ENCODE measurements at regions not wholly inside any gene's neighbourhood (a gene's known extent, or its start where the extent isn't known, plus 50 kb on each side); places are given as distances from the start of the nearest gene placed in this dataset.

DNA sequence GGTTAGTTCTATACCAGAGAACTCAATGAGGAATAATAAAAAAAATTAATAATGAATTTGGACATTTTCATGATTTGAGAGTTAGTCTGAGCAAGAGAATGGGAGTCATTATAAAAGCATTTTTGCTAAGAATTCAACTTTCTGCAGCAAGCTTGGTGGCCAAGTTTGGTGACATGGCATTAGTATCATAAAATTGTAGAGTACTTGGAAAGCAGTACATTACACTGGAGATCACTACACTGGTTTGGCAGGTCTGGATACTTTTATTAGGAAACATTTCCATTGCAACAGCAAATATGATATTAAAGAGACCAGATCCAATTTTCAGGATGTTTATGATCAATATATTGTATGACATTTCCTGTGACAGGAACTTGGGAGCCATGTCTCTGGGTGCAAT is 249.1 kb upstream of the INTU start:
- no peaks in the 10 kb centered on the region for H3K27me3 ChIP-seq (ENCODE audit: low read depth, low read length)
- no peak overlapping the region for H2AFZ ChIP-seq (ENCODE audit: low read depth, low read length)
- H3K9me3 ChIP-seq (ENCODE audit: insufficient read depth, low read length) = no peaks in the 10 kb centered on the region
- no peak for TF ChIP-seq EZH2phosphoT487 (IDR thresholded peaks at IDR 0.05; ENCODE audit: low read depth)
- TF ChIP-seq, protein P1, sequence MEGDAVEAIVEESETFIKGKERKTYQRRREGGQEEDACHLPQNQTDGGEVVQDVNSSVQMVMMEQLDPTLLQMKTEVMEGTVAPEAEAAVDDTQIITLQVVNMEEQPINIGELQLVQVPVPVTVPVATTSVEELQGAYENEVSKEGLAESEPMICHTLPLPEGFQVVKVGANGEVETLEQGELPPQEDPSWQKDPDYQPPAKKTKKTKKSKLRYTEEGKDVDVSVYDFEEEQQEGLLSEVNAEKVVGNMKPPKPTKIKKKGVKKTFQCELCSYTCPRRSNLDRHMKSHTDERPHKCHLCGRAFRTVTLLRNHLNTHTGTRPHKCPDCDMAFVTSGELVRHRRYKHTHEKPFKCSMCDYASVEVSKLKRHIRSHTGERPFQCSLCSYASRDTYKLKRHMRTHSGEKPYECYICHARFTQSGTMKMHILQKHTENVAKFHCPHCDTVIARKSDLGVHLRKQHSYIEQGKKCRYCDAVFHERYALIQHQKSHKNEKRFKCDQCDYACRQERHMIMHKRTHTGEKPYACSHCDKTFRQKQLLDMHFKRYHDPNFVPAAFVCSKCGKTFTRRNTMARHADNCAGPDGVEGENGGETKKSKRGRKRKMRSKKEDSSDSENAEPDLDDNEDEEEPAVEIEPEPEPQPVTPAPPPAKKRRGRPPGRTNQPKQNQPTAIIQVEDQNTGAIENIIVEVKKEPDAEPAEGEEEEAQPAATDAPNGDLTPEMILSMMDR (IDR thresholded peaks at IDR 0.05; ENCODE audit: low read depth, low read length) = no peak
- H3K4me3 ChIP-seq (ENCODE audit: low read length) = no peak overlapping the region
- no peaks in the 10 kb centered on the region for H3K79me2 ChIP-seq (ENCODE audit: low read length)
- H4K20me1 ChIP-seq (ENCODE audit: insufficient read depth, low read length) = no peaks in the 10 kb centered on the region
- H3K9ac ChIP-seq (ENCODE audit: low read length) = no peak overlapping the region
- H3K36me3 ChIP-seq (replicated peaks; ENCODE audit: low read depth, low read length) = no peaks in the 10 kb centered on the region
- no peaks in the 10 kb centered on the region for H3K4me1 ChIP-seq (ENCODE audit: low read length)
- no peak overlapping the region for H3K4me2 ChIP-seq (ENCODE audit: low read length)
- H3K27ac ChIP-seq (ENCODE audit: low read length) = no peak overlapping the region

DNA sequence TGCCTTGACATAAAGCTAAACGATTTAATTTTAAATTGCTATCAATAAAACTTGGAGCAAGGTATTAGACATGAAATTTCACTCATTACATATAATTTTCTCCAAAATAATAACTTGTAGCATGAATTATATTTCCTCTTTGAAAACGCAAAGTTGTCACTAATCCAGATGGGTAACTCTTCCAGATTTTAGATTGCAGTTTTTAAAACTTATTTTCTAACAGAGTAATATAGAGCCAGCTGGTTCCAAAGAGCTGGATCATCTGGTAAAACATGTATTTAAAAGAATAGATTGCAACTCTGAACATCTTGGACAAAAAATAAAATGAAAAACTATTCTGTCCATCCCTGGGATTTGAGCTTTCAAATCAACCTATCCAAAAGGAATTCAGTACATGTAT is 238.2 kb upstream of the INTU start:
- Histone ChIP-seq H3K27me3 (ENCODE audit: low read depth, low read length) (no peaks in the 10 kb centered on the region), H2AFZ (ENCODE audit: low read depth, low read length) (no peak overlapping the region), H3K9ac (ENCODE audit: low read length) (no peak overlapping the region), H4K20me1 (ENCODE audit: insufficient read depth, low read length) (no peaks in the 10 kb centered on the region), H3K79me2 (ENCODE audit: low read length) (no peaks in the 10 kb centered on the region), H3K4me3 (ENCODE audit: low read length) (no peak overlapping the region), H3K27ac (ENCODE audit: low read length) (no peak overlapping the region), H3K4me1 (ENCODE audit: low read length) (no peaks in the 10 kb centered on the region), H3K9me3 (ENCODE audit: insufficient read depth, low read length) (no peaks in the 10 kb centered on the region), H3K36me3 (replicated peaks; ENCODE audit: low read depth, low read length) (no peaks in the 10 kb centered on the region), H3K4me2 (ENCODE audit: low read length) (no peak overlapping the region)
- TF ChIP-seq, protein P1 (IDR thresholded peaks at IDR 0.05; ENCODE audit: low read depth, low read length) = no peak
- no peak for TF ChIP-seq EZH2phosphoT487 (IDR thresholded peaks at IDR 0.05; ENCODE audit: low read depth)

DNA sequence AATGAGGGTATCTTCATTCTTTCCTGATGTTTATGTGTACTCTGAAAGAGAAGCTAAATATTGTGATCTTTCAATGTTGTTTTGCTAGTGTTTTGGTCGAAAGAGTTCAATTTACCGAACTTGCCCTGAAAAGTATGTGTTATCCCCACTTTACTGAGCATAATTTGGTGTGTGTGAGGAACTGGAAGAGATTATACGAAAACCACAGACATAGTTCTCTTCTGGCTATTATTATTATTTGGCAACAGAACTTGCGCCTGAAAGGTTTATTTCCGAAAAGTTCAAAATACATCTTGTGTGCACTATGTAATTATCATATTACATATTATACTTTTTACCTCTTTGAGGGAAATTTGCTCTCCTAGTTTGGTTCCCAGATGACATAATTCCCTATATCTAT is 232.5 kb upstream of the INTU start:
- Histone ChIP-seq H2AFZ (ENCODE audit: low read depth, low read length) (no peak overlapping the region), H3K4me3 (ENCODE audit: low read length) (no peak overlapping the region), H3K36me3 (replicated peaks; ENCODE audit: low read depth, low read length) (no peaks in the 10 kb centered on the region), H3K79me2 (ENCODE audit: low read length) (no peaks in the 10 kb centered on the region), H3K9ac (ENCODE audit: low read length) (no peak overlapping the region), H3K9me3 (ENCODE audit: insufficient read depth, low read length) (no peaks in the 10 kb centered on the region), H4K20me1 (ENCODE audit: insufficient read depth, low read length) (no peaks in the 10 kb centered on the region), H3K27ac (ENCODE audit: low read length) (no peak overlapping the region), H3K4me2 (ENCODE audit: low read length) (no peak overlapping the region), H3K4me1 (ENCODE audit: low read length) (no peaks in the 10 kb centered on the region), H3K27me3 (ENCODE audit: low read depth, low read length) (0 out of 2 replicates have a peak, but pooled peaks cover 5% of the 10 kb centered on the region)
- TF ChIP-seq EZH2phosphoT487 (IDR thresholded peaks at IDR 0.05; ENCODE audit: low read depth) = no peak
- TF ChIP-seq, protein P1 (IDR thresholded peaks at IDR 0.05; ENCODE audit: low read depth, low read length) = no peak

DNA sequence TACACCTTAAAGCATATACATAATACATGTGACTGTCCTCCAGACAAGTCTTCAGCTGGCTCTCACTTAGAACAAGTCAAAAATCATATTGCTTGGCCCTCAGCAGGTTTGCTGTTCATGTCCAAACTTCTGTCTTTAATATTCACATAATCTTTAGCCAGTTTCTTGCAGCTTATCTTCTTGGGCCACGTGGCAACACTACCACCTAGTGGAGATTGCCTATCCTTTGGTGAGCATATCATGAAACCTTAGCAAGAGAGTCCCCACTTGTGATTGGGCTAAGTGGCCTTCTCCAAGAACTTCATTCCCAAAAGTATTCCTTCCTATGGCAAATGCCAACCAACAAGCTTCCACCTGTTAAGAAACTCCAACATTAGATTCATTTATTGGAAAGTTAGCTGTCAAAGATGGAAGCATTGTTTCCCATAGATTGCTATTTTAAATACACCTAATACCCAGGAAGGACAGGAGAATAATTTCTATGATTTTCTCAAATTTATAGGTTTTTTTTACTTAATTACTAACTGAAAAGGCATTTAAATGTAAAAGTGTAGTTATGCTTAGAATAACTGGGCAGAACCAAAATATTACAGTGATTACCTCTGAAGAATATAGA is 231.9 kb upstream of the INTU start:
- Histone ChIP-seq H3K27me3 (ENCODE audit: low read depth, low read length) (0 out of 2 replicates have a peak, but pooled peaks cover 5% of the 10 kb centered on the region), H3K79me2 (ENCODE audit: low read length) (no peaks in the 10 kb centered on the region), H3K4me2 (ENCODE audit: low read length) (no peak overlapping the region), H2AFZ (ENCODE audit: low read depth, low read length) (no peak overlapping the region), H3K9ac (ENCODE audit: low read length) (no peak overlapping the region), H3K27ac (ENCODE audit: low read length) (no peak overlapping the region), H3K4me3 (ENCODE audit: low read length) (no peak overlapping the region), H3K36me3 (replicated peaks; ENCODE audit: low read depth, low read length) (no peaks in the 10 kb centered on the region), H3K4me1 (ENCODE audit: low read length) (no peaks in the 10 kb centered on the region), H4K20me1 (ENCODE audit: insufficient read depth, low read length) (no peaks in the 10 kb centered on the region), H3K9me3 (ENCODE audit: insufficient read depth, low read length) (no peaks in the 10 kb centered on the region)
- TF ChIP-seq, protein P1 (IDR thresholded peaks at IDR 0.05; ENCODE audit: low read depth, low read length) = peak; percentile 86
- no peak for TF ChIP-seq EZH2phosphoT487 (IDR thresholded peaks at IDR 0.05; ENCODE audit: low read depth)
